Spleen (tissue), 11 donors: ENCODE measurements at regions not wholly inside any gene's neighbourhood (a gene's known extent, or its start where the extent isn't known, plus 50 kb on each side); places are given as distances from the start of the nearest gene placed in this dataset.
A peak's percentile ranks its signal among the peaks of the same experiment; 100 is the strongest.

Experiments used
- DNase-seq: peaks from one replicate; pipeline ENCODE4 v3.0.0-alpha.2; 2020
- H3K27ac ChIP-seq, 8 donors: fragments of 200-600 bp; sonication (generic) in 7 of 8; 1 replicate in 4 of 8; 2 replicates in 4 of 8; pipeline versions ENCODE4 v1.5.0 to v1.8.0; 2016 to 2021; ENCODE audit warnings: inconsistent platforms in 4 of 8, mild to moderate bottlenecking in 4 of 8, moderate library complexity in 1 of 8
- H3K27me3 ChIP-seq, 7 donors: fragments of 200-600 bp; sonication (generic) in 6 of 7; replicated peaks in 1 of 7; 1 replicate in 4 of 7; 2 replicates in 3 of 7; pipeline versions ENCODE4 v1.5.0 to v1.8.0; 2016 to 2021; ENCODE audit warnings: inconsistent platforms in 3 of 7, mild to moderate bottlenecking in 1 of 7
- H3K36me3 ChIP-seq, 6 donors: fragments of 200-600 bp; sonication (generic) in 5 of 6; 1 replicate in 4 of 6; 2 replicates in 2 of 6; pipeline versions ENCODE4 v1.5.0 to v1.8.0; 2016 to 2021; ENCODE audit warnings: inconsistent platforms in 2 of 6
- H3K4me1 ChIP-seq, 6 donors: fragments of 200-600 bp; sonication (generic) in 5 of 6; 1 replicate in 3 of 6; 2 replicates in 3 of 6; pipeline versions ENCODE4 v1.5.0 to v1.8.0; 2016 to 2021; ENCODE audit warnings: inconsistent platforms in 3 of 6
- H3K4me3 ChIP-seq, 8 donors: fragments of 200-600 bp; sonication (generic) in 7 of 8; 1 replicate in 4 of 8; 2 replicates in 4 of 8; pipeline versions ENCODE4 v1.5.0 to v1.8.0; 2016 to 2021; ENCODE audit warnings: inconsistent platforms in 4 of 8, mild to moderate bottlenecking in 4 of 8, moderate library complexity in 2 of 8
- H3K9me3 ChIP-seq, 8 donors: fragments of 200-600 bp; sonication (generic) in 7 of 8; 1 replicate in 4 of 8; 2 replicates in 4 of 8; pipeline versions ENCODE4 v1.5.0 to v1.8.0; 2016 to 2021; ENCODE audit warnings: inconsistent platforms in 4 of 8
- CTCF ChIP-seq, 11 experiments: fragments of 200-600 bp in 7 of 11; fragments of 450-650 bp in 4 of 11; sonication (generic) in 4 of 11; IDR thresholded peaks in 8 of 11; conservative IDR thresholded peaks in 3 of 11; 1 replicate in 7 of 11; 2 replicates in 4 of 11; pipeline versions ENCODE4 v1.4.0 to v1.8.0; 2016 to 2021; ENCODE audit warnings: antibody characterized with exemption in 11 of 11, inconsistent platforms in 4 of 11, mild to moderate bottlenecking in 1 of 11
- POLR2A ChIP-seq, 3 donors: fragments of 450-650 bp; IDR thresholded peaks; one replicate each; pipeline ENCODE4 v1.5.1; 2017; ENCODE audit warnings: antibody characterized with exemption in 3 of 3, mild to moderate bottlenecking in 1 of 3
- POLR2AphosphoS5 ChIP-seq, 3 donors: sonication (generic); formaldehyde crosslinking; IDR thresholded peaks; one replicate each; pipeline ENCODE4 v1.5.1; 2017; ENCODE audit warnings: antibody characterized with exemption in 3 of 3
- WGBS, 5 donors: extraction: QIAGEN DNeasy Blood & Tissue Kit in 3 of 5; methylation state at CpG; one replicate each; pipeline versions ENCODE4 v1.1.5 to v1.1.7; 2013 to 2018; 5-methylcytosine and 5-hydroxymethylcytosine counted together
- intact Hi-C: fragments of 100-400 bp; cut with DNase I; formaldehyde crosslinking; loops from one replicate; pipeline ENCODE4 v1.15.0; 2023; ENCODE audit warnings: low total_unique reads
- donor health status: healthy with polysubstance abuse.
- donor health status: DM: no; HTN: no; CAD: no; lungs with moderate emphysema.
- donor health status: DM: no; HTN: no; CAD: no.
- donor health status: Bipolar disorder and iron deficiency.
- donor health status: healthy.
- donor health status: DM: no; HTN: no; CAD: no.
- donor health status: DM: yes; HTN: yes; CAD: no.

- H3K27ac ChIP-seq: no peak overlapping the region
- intact Hi-C loops: no loop called here
- no peak overlapping the region for H3K4me3 ChIP-seq
- no peaks in the 10 kb centered on the region for H3K36me3 ChIP-seq
- H3K4me1 ChIP-seq: no peaks in the 10 kb centered on the region
- no peaks in the 10 kb centered on the region for H3K27me3 ChIP-seq
- TF ChIP-seq POLR2AphosphoS5 (IDR thresholded peaks at IDR 0.05): no peak
- no peak for TF ChIP-seq CTCF (IDR thresholded peaks at IDR 0.05 in 8 of 11, conservative IDR thresholded peaks at IDR 0.05 in 3 of 11)
- no peak for TF ChIP-seq POLR2A (IDR thresholded peaks at IDR 0.05)
- H3K9me3 ChIP-seq: no peaks in the 10 kb centered on the region
- 75 to 84% (median 81%) methylated on average over 2 of the region's 2 CpGs for WGBS, 5 donors
- DNase-seq: no peak
These were observed 285.6 kb upstream of the B3GALT2 start for GRCh38 chr1:193471981-193472380.

- no peaks in the 10 kb centered on the region for H3K9me3 ChIP-seq
- no peak for TF ChIP-seq POLR2AphosphoS5 (IDR thresholded peaks at IDR 0.05)
- TF ChIP-seq POLR2A (IDR thresholded peaks at IDR 0.05): no peak
- TF ChIP-seq CTCF (IDR thresholded peaks at IDR 0.05 in 8 of 11, conservative IDR thresholded peaks at IDR 0.05 in 3 of 11): no peak
- peak overlapping the region in 3 of 8 donors; percentile 36 to 63 (median 55) for H3K27ac ChIP-seq
- no peak for DNase-seq
- H3K36me3 ChIP-seq: no peaks in the 10 kb centered on the region
- H3K4me3 ChIP-seq: no peak overlapping the region
- intact Hi-C loops: no loop called here
- H3K27me3 ChIP-seq: no peaks in the 10 kb centered on the region
- H3K4me1 ChIP-seq: peaks cover 5 to 23% (median 12%) of the 10 kb centered on the region in 6 donors
- 78 to 86% (median 85%) methylated on average over 5 of the region's 5 CpGs for WGBS, 5 donors
These were observed 277.0 kb upstream of the B3GALT2 start for GRCh38 chr1:193463326-193463932.

GRCh38 chr1:193462629-193463320, 276.4 kb upstream of the B3GALT2 start:
- H3K9me3 ChIP-seq: no peaks in the 10 kb centered on the region
- 31 to 47% (median 35%) methylated on average over 5 of the region's 5 CpGs for WGBS, 5 donors
- no peaks in the 10 kb centered on the region for H3K36me3 ChIP-seq
- H3K4me1 ChIP-seq: peaks cover 5 to 23% (median 12%) of the 10 kb centered on the region in 6 donors
- peak overlapping the region in 5 of 8 donors; percentile 3 to 63 (median 36) for H3K27ac ChIP-seq
- H3K4me3 ChIP-seq: peak overlapping the region in 1 of 8 donors; percentile 18
- DNase-seq: no peak
- TF ChIP-seq POLR2A (IDR thresholded peaks at IDR 0.05): no peak
- intact Hi-C loops: no loop called here
- H3K27me3 ChIP-seq: no peaks in the 10 kb centered on the region

- Histone ChIP-seq H3K4me3 (no peak overlapping the region), H3K27me3 (no peaks in the 10 kb centered on the region), H3K9me3 (no peaks in the 10 kb centered on the region), H3K36me3 (no peaks in the 10 kb centered on the region), H3K27ac (peak overlapping the region in 4 of 8 donors; percentile 16 to 59 (median 42)), H3K4me1 (peaks cover 5 to 23% (median 12%) of the 10 kb centered on the region in 6 donors)
- DNase-seq: no peak
- 78 to 88% (median 79%) methylated on average over 5 of the region's 5 CpGs for WGBS, 5 donors
- intact Hi-C loops: no loop called here
- TF ChIP-seq POLR2AphosphoS5 (IDR thresholded peaks at IDR 0.05): no peak
- no peak for TF ChIP-seq POLR2A (IDR thresholded peaks at IDR 0.05)
- no peak for TF ChIP-seq CTCF (IDR thresholded peaks at IDR 0.05 in 8 of 11, conservative IDR thresholded peaks at IDR 0.05 in 3 of 11)
These were observed 272.2 kb upstream of the B3GALT2 start for GRCh38 chr1:193458628-193459027.
